Activated T-helper 17 cell treated with anti-CD3 and anti-CD28 coated beads, Interleukin-2, amount 50 U/mL, for 72 hours (primary cell): ENCODE measurements at regions not wholly inside any gene's neighbourhood (a gene's known extent, or its start where the extent isn't known, plus 50 kb on each side); places are given as distances from the start of the nearest gene placed in this dataset.
"Not testable (repeated sequence)": the region's sequence is repeated elsewhere in the genome, so short reads cannot be mapped to it uniquely, and the experiment has no call there.

Source experiments
- ATAC-seq: fragments of 150-1000 bp; cut with Tn5 transposase; replicated peaks from 2 replicates; pipeline ENCODE4 v1.10.0; 2021; ENCODE audit warnings: mild to moderate bottlenecking, moderate library complexity
- H3K27ac Mint-ChIP-seq: one replicate; pipeline ENCODE4 v1.8.0; 2022; ENCODE audit warnings: mixed read lengths
- H3K27me3 Mint-ChIP-seq: one replicate; pipeline ENCODE4 v1.8.0; 2022; ENCODE audit warnings: mixed read lengths
- H3K36me3 Mint-ChIP-seq: one replicate; pipeline ENCODE4 v1.8.0; 2022; ENCODE audit warnings: low read depth, mild to moderate bottlenecking, mixed read lengths
- H3K4me1 Mint-ChIP-seq: one replicate; pipeline ENCODE4 v1.8.0; 2022; ENCODE audit warnings: mixed read lengths
- H3K4me3 Mint-ChIP-seq: one replicate; pipeline ENCODE4 v1.8.0; 2022; ENCODE audit warnings: mild to moderate bottlenecking, mixed read lengths
- H3K9me3 Mint-ChIP-seq: one replicate; pipeline ENCODE4 v1.8.0; 2022; ENCODE audit warnings: mixed read lengths

- ATAC-seq: no peak
These were observed 146.3 kb downstream of the ZNF22 start for GRCh38 chr10:45147000-45147399.

GRCh38 chr10:45150997-45151396 lies 150.3 kb downstream of the ZNF22 start:
- peaks cover 6% of the 10 kb centered on the region for H3K27me3 Mint-ChIP-seq
- H3K9me3 Mint-ChIP-seq: no peaks in the 10 kb centered on the region
- H3K4me1 Mint-ChIP-seq: no peaks in the 10 kb centered on the region
- no peak overlapping the region for H3K4me3 Mint-ChIP-seq
- H3K36me3 Mint-ChIP-seq: no peaks in the 10 kb centered on the region
- no peak overlapping the region for H3K27ac Mint-ChIP-seq
- no peak for ATAC-seq

More at GRCh38 chr10:45147000-45147399, 146.3 kb downstream of the ZNF22 start:
- Mint-ChIP-seq H3K27me3 (peaks cover 20% of the 10 kb centered on the region), H3K4me1 (no peaks in the 10 kb centered on the region), H3K27ac (no peak overlapping the region), H3K36me3 (no peaks in the 10 kb centered on the region), H3K9me3 (no peaks in the 10 kb centered on the region), H3K4me3 (no peak overlapping the region)

GRCh38 chr10:45151467-45152214 lies 150.9 kb downstream of the ZNF22 start:
- H3K36me3 Mint-ChIP-seq: no peaks in the 10 kb centered on the region
- no peak for ATAC-seq
- no peaks in the 10 kb centered on the region for H3K9me3 Mint-ChIP-seq
- H3K4me3 Mint-ChIP-seq: no peak overlapping the region
- H3K4me1 Mint-ChIP-seq: no peaks in the 10 kb centered on the region
- no peak overlapping the region for H3K27ac Mint-ChIP-seq
- H3K27me3 Mint-ChIP-seq: peaks cover 8% of the 10 kb centered on the region

- Mint-ChIP-seq H3K9me3 (no peaks in the 10 kb centered on the region), H3K4me3 (no peak overlapping the region), H3K27ac (no peak overlapping the region), H3K36me3 (no peaks in the 10 kb centered on the region), H3K4me1 (no peaks in the 10 kb centered on the region), H3K27me3 (peaks cover 8% of the 10 kb centered on the region)
- ATAC-seq: no peak
These were observed 152.0 kb downstream of the ZNF22 start for GRCh38 chr10:45152726-45153125.

- no peak overlapping the region for H3K4me3 Mint-ChIP-seq
- peaks cover 8% of the 10 kb centered on the region for H3K27me3 Mint-ChIP-seq
- no peaks in the 10 kb centered on the region for H3K36me3 Mint-ChIP-seq
- H3K9me3 Mint-ChIP-seq: no peaks in the 10 kb centered on the region
- no peak overlapping the region for H3K27ac Mint-ChIP-seq
- H3K4me1 Mint-ChIP-seq: no peaks in the 10 kb centered on the region
- no peak for ATAC-seq
These were observed 153.8 kb downstream of the ZNF22 start for GRCh38 chr10:45154502-45154901.

- H3K27ac Mint-ChIP-seq: no peak overlapping the region
- H3K9me3 Mint-ChIP-seq: no peaks in the 10 kb centered on the region
- H3K27me3 Mint-ChIP-seq: peaks cover 8% of the 10 kb centered on the region
- no peaks in the 10 kb centered on the region for H3K4me1 Mint-ChIP-seq
- no peak for ATAC-seq
- no peaks in the 10 kb centered on the region for H3K36me3 Mint-ChIP-seq
- no peak overlapping the region for H3K4me3 Mint-ChIP-seq
These were observed 155.1 kb downstream of the ZNF22 start for GRCh38 chr10:45155784-45156183.

GRCh38 chr10:45160271-45160670 lies 155.1 kb downstream of the OR13A1 start:
- peak; percentile 60 for ATAC-seq

GRCh38 chr10:45163315-45163975 lies 152.0 kb downstream of the OR13A1 start:
- ATAC-seq: no peak
- H3K27ac Mint-ChIP-seq: no peak overlapping the region
- no peaks in the 10 kb centered on the region for H3K4me1 Mint-ChIP-seq
- H3K9me3 Mint-ChIP-seq: no peaks in the 10 kb centered on the region
- no peaks in the 10 kb centered on the region for H3K36me3 Mint-ChIP-seq
- H3K4me3 Mint-ChIP-seq: no peak overlapping the region
- H3K27me3 Mint-ChIP-seq: peaks cover 3% of the 10 kb centered on the region

More at GRCh38 chr10:45160271-45160670, 155.1 kb downstream of the OR13A1 start:
- no peak overlapping the region for H3K4me3 Mint-ChIP-seq
- H3K9me3 Mint-ChIP-seq: no peaks in the 10 kb centered on the region
- no peaks in the 10 kb centered on the region for H3K36me3 Mint-ChIP-seq
- peaks cover 8% of the 10 kb centered on the region for H3K27me3 Mint-ChIP-seq
- H3K4me1 Mint-ChIP-seq: no peaks in the 10 kb centered on the region
- no peak overlapping the region for H3K27ac Mint-ChIP-seq

- not testable (repeated sequence) for H3K36me3 Mint-ChIP-seq, H3K27ac Mint-ChIP-seq
These were observed 139.8 kb downstream of the OR13A1 start for GRCh38 chr10:45175520-45176118.

GRCh38 chr10:45179691-45180090 lies 135.7 kb downstream of the OR13A1 start:
- no peak for ATAC-seq
- Mint-ChIP-seq H3K27me3 (peaks cover 4% of the 10 kb centered on the region), H3K4me1 (no peaks in the 10 kb centered on the region), H3K27ac (no peak overlapping the region), H3K36me3 (no peaks in the 10 kb centered on the region), H3K9me3 (no peaks in the 10 kb centered on the region), H3K4me3 (no peak overlapping the region)

More at GRCh38 chr10:45175520-45176118, 139.8 kb downstream of the OR13A1 start:
- H3K4me3 Mint-ChIP-seq, H3K27me3 Mint-ChIP-seq, H3K4me1 Mint-ChIP-seq, ATAC-seq, H3K9me3 Mint-ChIP-seq: not testable (repeated sequence)

GRCh38 chr10:45180507-45180906 lies 134.9 kb downstream of the OR13A1 start:
- Mint-ChIP-seq H3K9me3 (no peaks in the 10 kb centered on the region), H3K36me3 (no peaks in the 10 kb centered on the region), H3K4me3 (no peak overlapping the region), H3K27ac (no peak overlapping the region), H3K4me1 (no peaks in the 10 kb centered on the region), H3K27me3 (peaks cover 4% of the 10 kb centered on the region)
- no peak for ATAC-seq

GRCh38 chr10:45180946-45181875 lies 134.2 kb downstream of the OR13A1 start:
- H3K4me3 Mint-ChIP-seq: no peak overlapping the region
- no peaks in the 10 kb centered on the region for H3K36me3 Mint-ChIP-seq
- no peaks in the 10 kb centered on the region for H3K9me3 Mint-ChIP-seq
- ATAC-seq: no peak
- H3K4me1 Mint-ChIP-seq: no peaks in the 10 kb centered on the region
- no peak overlapping the region for H3K27ac Mint-ChIP-seq
- peaks cover 4% of the 10 kb centered on the region for H3K27me3 Mint-ChIP-seq

GRCh38 chr10:45183174-45183573 lies 132.2 kb downstream of the OR13A1 start:
- Mint-ChIP-seq H3K36me3 (no peaks in the 10 kb centered on the region), H3K9me3 (no peaks in the 10 kb centered on the region), H3K27ac (no peak overlapping the region), H3K4me1 (no peaks in the 10 kb centered on the region), H3K27me3 (peaks cover 4% of the 10 kb centered on the region), H3K4me3 (no peak overlapping the region)
- no peak for ATAC-seq

- H3K4me1 Mint-ChIP-seq: no peaks in the 10 kb centered on the region
- ATAC-seq: no peak
- no peaks in the 10 kb centered on the region for H3K36me3 Mint-ChIP-seq
- H3K27me3 Mint-ChIP-seq: peaks cover 13% of the 10 kb centered on the region
- no peaks in the 10 kb centered on the region for H3K9me3 Mint-ChIP-seq
- H3K4me3 Mint-ChIP-seq: no peak overlapping the region
- no peak overlapping the region for H3K27ac Mint-ChIP-seq
These were observed 117.5 kb downstream of the OR13A1 start for GRCh38 chr10:45197816-45198485.
